GM12878 (cell line): ENCODE measurements at regions not wholly inside any gene's neighbourhood (a gene's known extent, or its start where the extent isn't known, plus 50 kb on each side); places are given as distances from the start of the nearest gene placed in this dataset.

ENCODE experiments used
- ATAC-seq: fragments of 200-7000 bp; cut with Tn5 transposase; 3 replicates; pipeline ENCODE4 v1.9.1; 2020; ENCODE audit warnings: mild to moderate bottlenecking, moderate library complexity
- BruUV-seq: library from RNA; stranded (reverse); fragments of 400-500 nt; replicated peaks from 2 replicates; lab custom pipeline; 2021; lab: Mats Ljungman, UMichigan
- CTCF ChIA-PET: fragments of 300-600 bp; sonication (Branson Sonifier 250); formaldehyde crosslinking; extraction: SDS; loops from one replicate; lab custom pipeline; 2021; ENCODE audit warnings: inconsistent platforms; lab: Yijun Ruan, JAX
- POLR2A ChIA-PET: fragments of 350-600 bp; formaldehyde crosslinking; extraction: SDS; loops from one replicate; lab custom pipeline; 2021; ENCODE audit warnings: inconsistent platforms; lab: Charles Lee
- RAD21 ChIA-PET: fragments of 300-600 bp; sonication (Branson Sonifier 250); formaldehyde crosslinking; loops from one replicate; lab custom pipeline; 2023; ENCODE audit warnings: antibody characterized with exemption; ENCODE audit not compliant: unreplicated experiment; lab: Charles Lee
- SMC1A ChIA-PET: fragments of 300-600 bp; sonication (Branson Sonifier 250); formaldehyde crosslinking; loops from one replicate; lab custom pipeline; 2023; ENCODE audit not compliant: unreplicated experiment, uncharacterized antibody; lab: Charles Lee
- DNase-seq: peaks from one replicate; pipeline ENCODE4 v3.0.0-alpha.2; 2011; ENCODE audit warnings: low read depth, low spot score
- FAIRE-seq: peaks from 3 replicates; lab custom pipeline; 2011; peaks lifted over from hg19 to GRCh38; lab: Jason Lieb, UNC
- H2AFZ ChIP-seq: 2 replicates; pipeline ENCODE4 v1.6.0; 2011; ENCODE audit warnings: low read depth, low read length, control low read depth; ENCODE audit not compliant: control insufficient read depth
- H3K27ac ChIP-seq: 2 replicates; pipeline ENCODE4 v1.5.1; 2011; ENCODE audit warnings: control low read depth; ENCODE audit not compliant: control insufficient read depth, insufficient read depth
- H3K27me3 ChIP-seq, 2 experiments: replicated peaks in 1 of 2; 2 replicates each; pipeline versions ENCODE4 v1.6.0 to v1.6.1; 2011; ENCODE audit warnings: low read length in 1 of 2; ENCODE audit not compliant: control insufficient read depth in 2 of 2, insufficient read depth in 2 of 2
- H3K36me3 ChIP-seq, 2 experiments: 2 replicates each; pipeline ENCODE4 v1.5.1; 2011; ENCODE audit warnings: low read length in 1 of 2; ENCODE audit not compliant: control insufficient read depth in 2 of 2, insufficient read depth in 2 of 2
- H3K4me1 ChIP-seq: 2 replicates; pipeline ENCODE4 v1.6.1; 2011; ENCODE audit warnings: mild to moderate bottlenecking, low read length, moderate library complexity, mixed read lengths; ENCODE audit not compliant: control insufficient read depth, insufficient read depth
- H3K4me2 ChIP-seq: 2 replicates; pipeline ENCODE4 v1.6.0; 2011; ENCODE audit warnings: control low read depth; ENCODE audit not compliant: control insufficient read depth, insufficient read depth
- H3K4me3 ChIP-seq: fragments of 200-600 bp; sonication (generic); 2 replicates; pipeline ENCODE4 v1.5.1; 2016
- H3K79me2 ChIP-seq: 2 replicates; pipeline ENCODE4 v1.6.0; 2011; ENCODE audit warnings: low read length; ENCODE audit not compliant: control insufficient read depth, insufficient read depth
- H3K9ac ChIP-seq: 2 replicates; pipeline ENCODE4 v1.8.0; 2011; ENCODE audit warnings: low read length, control low read depth, mixed read lengths; ENCODE audit not compliant: control insufficient read depth, insufficient read depth
- H3K9me3 ChIP-seq: replicated peaks from 3 replicates; pipeline ENCODE4 v1.5.1; 2011; ENCODE audit warnings: mild to moderate bottlenecking, low read length; ENCODE audit not compliant: control insufficient read depth, insufficient read depth
- H4K20me1 ChIP-seq: 2 replicates; pipeline ENCODE4 v1.6.0; 2011; ENCODE audit not compliant: control insufficient read depth, insufficient read depth
- BACH1 ChIP-seq: fragments of 450-650 bp; IDR thresholded peaks from 2 replicates; pipeline ENCODE4 v1.6.1; 2017; ENCODE audit warnings: mild to moderate bottlenecking, borderline replicate concordance
- EGR1 ChIP-seq, 2 experiments: IDR thresholded peaks; 1 replicate in 1 of 2; 2 replicates in 1 of 2; pipeline ENCODE4 v1.6.1; 2011 to 2012; ENCODE audit warnings: low read depth in 2 of 2, low read length in 2 of 2, borderline replicate concordance in 1 of 2, mild to moderate bottlenecking in 1 of 2, moderate library complexity in 1 of 2
- FOS ChIP-seq: IDR thresholded peaks from 3 replicates; pipeline ENCODE4 v1.6.1; 2011; ENCODE audit warnings: borderline replicate concordance; ENCODE audit not compliant: insufficient read length; ENCODE audit errors: extremely low read depth
- GATAD2B ChIP-seq: fragments of 450-650 bp; conservative IDR thresholded peaks from 2 replicates; pipeline ENCODE4 v1.6.1; 2017; ENCODE audit warnings: low read depth, mild to moderate bottlenecking, moderate library complexity
- IKZF1 ChIP-seq: fragments of 450-650 bp; conservative IDR thresholded peaks from 2 replicates; pipeline ENCODE4 v1.6.1; 2017; ENCODE audit warnings: antibody characterized with exemption, mild to moderate bottlenecking
- NFYA ChIP-seq: IDR thresholded peaks from 2 replicates; pipeline ENCODE4 v1.6.1; 2011; ENCODE audit warnings: low read depth, mild to moderate bottlenecking, low read length, improper control_type of control experiment, borderline replicate concordance
- NFYB ChIP-seq: IDR thresholded peaks from 2 replicates; pipeline ENCODE4 v1.6.1; 2011; ENCODE audit warnings: low read depth, mild to moderate bottlenecking, low read length, improper control_type of control experiment, moderate library complexity; ENCODE audit not compliant: insufficient read depth
- PAX5 ChIP-seq: IDR thresholded peaks from 2 replicates; pipeline ENCODE4 v1.6.1; 2011; ENCODE audit warnings: low read depth, low read length, borderline replicate concordance
- SIN3A ChIP-seq: IDR thresholded peaks from 2 replicates; pipeline ENCODE4 v1.6.1; 2012; ENCODE audit warnings: low read depth, low read length, improper control_type of control experiment
- SMAD1 ChIP-seq: fragments of 450-650 bp; IDR thresholded peaks from 2 replicates; pipeline ENCODE4 v1.6.1; 2018; ENCODE audit warnings: mild to moderate bottlenecking, low read depth; ENCODE audit not compliant: partially characterized antibody
- SREBF1 ChIP-seq: IDR thresholded peaks from 2 replicates; pipeline ENCODE4 v1.6.1; 2012; ENCODE audit warnings: mild to moderate bottlenecking, low read length
- ZNF384 ChIP-seq: IDR thresholded peaks from 2 replicates; pipeline ENCODE4 v1.6.1; 2012; ENCODE audit warnings: low read depth, mild to moderate bottlenecking, low read length, improper control_type of control experiment, borderline replicate concordance
- ZZZ3 ChIP-seq: IDR thresholded peaks from 2 replicates; pipeline ENCODE4 v1.6.1; 2011; ENCODE audit warnings: low read depth; ENCODE audit not compliant: control insufficient read depth, insufficient read length
- WGBS: methylation state at CpG from one replicate; pipeline ENCODE4 v1.1.6; 2016; ENCODE audit warnings: low lambda C conversion rate; ENCODE audit not compliant: insufficient replicate concordance, insufficient coverage; ENCODE audit errors: missing lambda C conversion rate; 5-methylcytosine and 5-hydroxymethylcytosine counted together
- in situ Hi-C: fragments of 300-500 bp; cut with MboI; formaldehyde crosslinking; loops from 9 replicates; pipeline ENCODE4 v1.14.3; 2018; ENCODE audit warnings: mixed read lengths
- intact Hi-C: fragments of 100-400 bp; cut with micrococcal nuclease; formaldehyde crosslinking; loops from one replicate; pipeline ENCODE4 v1.14.2; 2022; ENCODE audit not compliant: unreplicated experiment
- TF ChIP-seq, protein P1 (sequence below): IDR thresholded peaks from 2 replicates; pipeline ENCODE4 v1.6.1; 2012; ENCODE audit warnings: improper control_type of control experiment, low read depth, low read length; ENCODE audit not compliant: insufficient replicate concordance
- TF ChIP-seq, protein P2 (sequence below): IDR thresholded peaks from 2 replicates; pipeline ENCODE4 v1.6.1; 2012; ENCODE audit warnings: mild to moderate bottlenecking, low read depth, low read length
- TF ChIP-seq, protein P3 (sequence below): fragments of 450-650 bp; IDR thresholded peaks from 2 replicates; pipeline ENCODE4 v1.6.1; 2016; ENCODE audit warnings: mild to moderate bottlenecking

GRCh38 chr2:144125751-144126150, 394.2 kb downstream of the ZEB2 start:
- Histone ChIP-seq H3K4me2 (no peak overlapping the region), H3K4me3 (no peak overlapping the region), H3K4me1 (no peaks in the 10 kb centered on the region), H4K20me1 (no peaks in the 10 kb centered on the region), H3K79me2 (no peaks in the 10 kb centered on the region), H3K27me3 (no peaks in the 10 kb centered on the region), H3K9ac (no peak overlapping the region), H2AFZ (no peak overlapping the region), H3K27ac (no peak overlapping the region), H3K36me3 (no peaks in the 10 kb centered on the region), H3K9me3 (no peaks in the 10 kb centered on the region)
- DNase-seq (no peak), ATAC-seq (no peak), FAIRE-seq (no peak)
- WGBS: 96% methylated on average over 2 of the region's 2 CpGs
- ChIA-PET CTCF (interaction anchor here (1.2 kb wide), 1 partner anchor 21 kb away, joined by 3 read pairs; no protein-coding TSS in a partner anchor), SMC1A (no interaction called here), RAD21 (no interaction called here), POLR2A (no interaction called here)
- in situ Hi-C loops: no loop called here
- intact Hi-C loops: no loop called here
- no TSS peak for BruUV-seq
- TF ChIP-seq ZZZ3 (no peak), SIN3A (no peak), FOS (no peak), BACH1 (no peak), NFYB (no peak), PAX5 (no peak), GATAD2B (no peak), NFYA (no peak), SMAD1 (no peak), ZNF384 (no peak), EGR1 (IDR thresholded peaks at IDR 0.05; ENCODE audit: borderline replicate concordance in 1 of 2, low read depth in 2 of 2, low read length in 2 of 2) (no peak), SREBF1 (no peak), IKZF1 (no peak)
- TF ChIP-seq, protein P1, sequence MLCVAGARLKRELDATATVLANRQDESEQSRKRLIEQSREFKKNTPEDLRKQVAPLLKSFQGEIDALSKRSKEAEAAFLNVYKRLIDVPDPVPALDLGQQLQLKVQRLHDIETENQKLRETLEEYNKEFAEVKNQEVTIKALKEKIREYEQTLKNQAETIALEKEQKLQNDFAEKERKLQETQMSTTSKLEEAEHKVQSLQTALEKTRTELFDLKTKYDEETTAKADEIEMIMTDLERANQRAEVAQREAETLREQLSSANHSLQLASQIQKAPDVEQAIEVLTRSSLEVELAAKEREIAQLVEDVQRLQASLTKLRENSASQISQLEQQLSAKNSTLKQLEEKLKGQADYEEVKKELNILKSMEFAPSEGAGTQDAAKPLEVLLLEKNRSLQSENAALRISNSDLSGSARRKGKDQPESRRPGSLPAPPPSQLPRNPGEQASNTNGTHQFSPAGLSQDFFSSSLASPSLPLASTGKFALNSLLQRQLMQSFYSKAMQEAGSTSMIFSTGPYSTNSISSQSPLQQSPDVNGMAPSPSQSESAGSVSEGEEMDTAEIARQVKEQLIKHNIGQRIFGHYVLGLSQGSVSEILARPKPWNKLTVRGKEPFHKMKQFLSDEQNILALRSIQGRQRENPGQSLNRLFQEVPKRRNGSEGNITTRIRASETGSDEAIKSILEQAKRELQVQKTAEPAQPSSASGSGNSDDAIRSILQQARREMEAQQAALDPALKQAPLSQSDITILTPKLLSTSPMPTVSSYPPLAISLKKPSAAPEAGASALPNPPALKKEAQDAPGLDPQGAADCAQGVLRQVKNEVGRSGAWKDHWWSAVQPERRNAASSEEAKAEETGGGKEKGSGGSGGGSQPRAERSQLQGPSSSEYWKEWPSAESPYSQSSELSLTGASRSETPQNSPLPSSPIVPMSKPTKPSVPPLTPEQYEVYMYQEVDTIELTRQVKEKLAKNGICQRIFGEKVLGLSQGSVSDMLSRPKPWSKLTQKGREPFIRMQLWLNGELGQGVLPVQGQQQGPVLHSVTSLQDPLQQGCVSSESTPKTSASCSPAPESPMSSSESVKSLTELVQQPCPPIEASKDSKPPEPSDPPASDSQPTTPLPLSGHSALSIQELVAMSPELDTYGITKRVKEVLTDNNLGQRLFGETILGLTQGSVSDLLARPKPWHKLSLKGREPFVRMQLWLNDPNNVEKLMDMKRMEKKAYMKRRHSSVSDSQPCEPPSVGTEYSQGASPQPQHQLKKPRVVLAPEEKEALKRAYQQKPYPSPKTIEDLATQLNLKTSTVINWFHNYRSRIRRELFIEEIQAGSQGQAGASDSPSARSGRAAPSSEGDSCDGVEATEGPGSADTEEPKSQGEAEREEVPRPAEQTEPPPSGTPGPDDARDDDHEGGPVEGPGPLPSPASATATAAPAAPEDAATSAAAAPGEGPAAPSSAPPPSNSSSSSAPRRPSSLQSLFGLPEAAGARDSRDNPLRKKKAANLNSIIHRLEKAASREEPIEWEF: no peak
- TF ChIP-seq, protein P2, sequence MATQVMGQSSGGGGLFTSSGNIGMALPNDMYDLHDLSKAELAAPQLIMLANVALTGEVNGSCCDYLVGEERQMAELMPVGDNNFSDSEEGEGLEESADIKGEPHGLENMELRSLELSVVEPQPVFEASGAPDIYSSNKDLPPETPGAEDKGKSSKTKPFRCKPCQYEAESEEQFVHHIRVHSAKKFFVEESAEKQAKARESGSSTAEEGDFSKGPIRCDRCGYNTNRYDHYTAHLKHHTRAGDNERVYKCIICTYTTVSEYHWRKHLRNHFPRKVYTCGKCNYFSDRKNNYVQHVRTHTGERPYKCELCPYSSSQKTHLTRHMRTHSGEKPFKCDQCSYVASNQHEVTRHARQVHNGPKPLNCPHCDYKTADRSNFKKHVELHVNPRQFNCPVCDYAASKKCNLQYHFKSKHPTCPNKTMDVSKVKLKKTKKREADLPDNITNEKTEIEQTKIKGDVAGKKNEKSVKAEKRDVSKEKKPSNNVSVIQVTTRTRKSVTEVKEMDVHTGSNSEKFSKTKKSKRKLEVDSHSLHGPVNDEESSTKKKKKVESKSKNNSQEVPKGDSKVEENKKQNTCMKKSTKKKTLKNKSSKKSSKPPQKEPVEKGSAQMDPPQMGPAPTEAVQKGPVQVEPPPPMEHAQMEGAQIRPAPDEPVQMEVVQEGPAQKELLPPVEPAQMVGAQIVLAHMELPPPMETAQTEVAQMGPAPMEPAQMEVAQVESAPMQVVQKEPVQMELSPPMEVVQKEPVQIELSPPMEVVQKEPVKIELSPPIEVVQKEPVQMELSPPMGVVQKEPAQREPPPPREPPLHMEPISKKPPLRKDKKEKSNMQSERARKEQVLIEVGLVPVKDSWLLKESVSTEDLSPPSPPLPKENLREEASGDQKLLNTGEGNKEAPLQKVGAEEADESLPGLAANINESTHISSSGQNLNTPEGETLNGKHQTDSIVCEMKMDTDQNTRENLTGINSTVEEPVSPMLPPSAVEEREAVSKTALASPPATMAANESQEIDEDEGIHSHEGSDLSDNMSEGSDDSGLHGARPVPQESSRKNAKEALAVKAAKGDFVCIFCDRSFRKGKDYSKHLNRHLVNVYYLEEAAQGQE: no peak
- TF ChIP-seq, protein P3, sequence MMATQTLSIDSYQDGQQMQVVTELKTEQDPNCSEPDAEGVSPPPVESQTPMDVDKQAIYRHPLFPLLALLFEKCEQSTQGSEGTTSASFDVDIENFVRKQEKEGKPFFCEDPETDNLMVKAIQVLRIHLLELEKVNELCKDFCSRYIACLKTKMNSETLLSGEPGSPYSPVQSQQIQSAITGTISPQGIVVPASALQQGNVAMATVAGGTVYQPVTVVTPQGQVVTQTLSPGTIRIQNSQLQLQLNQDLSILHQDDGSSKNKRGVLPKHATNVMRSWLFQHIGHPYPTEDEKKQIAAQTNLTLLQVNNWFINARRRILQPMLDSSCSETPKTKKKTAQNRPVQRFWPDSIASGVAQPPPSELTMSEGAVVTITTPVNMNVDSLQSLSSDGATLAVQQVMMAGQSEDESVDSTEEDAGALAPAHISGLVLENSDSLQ: no peak
